ENCODE measurements at regions not wholly inside any gene's neighbourhood (a gene's known extent, or its start where the extent isn't known, plus 50 kb on each side); places are given as distances from the start of the nearest gene placed in this dataset.
"Not testable (repeated sequence)": the region's sequence is repeated elsewhere in the genome, so short reads cannot be mapped to it uniquely, and the experiment has no call there.

DNA sequence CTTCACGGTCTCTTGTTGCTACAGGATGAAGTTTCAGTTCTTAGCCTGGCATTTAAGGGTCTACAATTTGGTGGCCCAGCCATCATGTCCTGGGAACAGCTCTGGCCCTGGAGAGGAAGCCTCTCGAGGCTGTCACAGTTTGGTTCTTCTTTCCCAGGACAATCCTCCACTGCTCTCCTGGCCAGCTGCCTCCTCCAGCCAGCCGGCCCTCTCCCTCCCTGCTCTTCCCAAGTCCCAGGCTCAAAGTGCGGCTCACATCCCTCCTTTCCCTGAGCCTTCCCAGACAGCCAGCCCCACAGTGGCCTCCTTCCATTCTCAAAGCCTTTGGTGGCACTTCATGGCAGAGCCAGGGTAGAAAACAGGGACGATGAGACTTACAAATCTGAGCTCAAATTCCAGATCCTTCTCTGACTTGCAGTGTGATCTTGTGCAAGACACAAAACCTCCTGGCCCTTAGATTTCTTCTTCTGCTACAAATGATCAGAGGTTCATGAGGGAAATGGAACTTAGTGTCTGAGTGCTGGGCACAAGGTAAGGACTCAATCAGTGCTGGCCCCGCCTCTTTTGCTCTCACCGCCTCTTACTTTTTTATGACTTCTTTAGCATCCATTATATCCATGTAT lies 223.8 kb upstream of the ECI2 start:
- DNase-seq (ENCODE audit: low read depth in 4 of 4, low spot score in 1 of 4): no peak

DNA sequence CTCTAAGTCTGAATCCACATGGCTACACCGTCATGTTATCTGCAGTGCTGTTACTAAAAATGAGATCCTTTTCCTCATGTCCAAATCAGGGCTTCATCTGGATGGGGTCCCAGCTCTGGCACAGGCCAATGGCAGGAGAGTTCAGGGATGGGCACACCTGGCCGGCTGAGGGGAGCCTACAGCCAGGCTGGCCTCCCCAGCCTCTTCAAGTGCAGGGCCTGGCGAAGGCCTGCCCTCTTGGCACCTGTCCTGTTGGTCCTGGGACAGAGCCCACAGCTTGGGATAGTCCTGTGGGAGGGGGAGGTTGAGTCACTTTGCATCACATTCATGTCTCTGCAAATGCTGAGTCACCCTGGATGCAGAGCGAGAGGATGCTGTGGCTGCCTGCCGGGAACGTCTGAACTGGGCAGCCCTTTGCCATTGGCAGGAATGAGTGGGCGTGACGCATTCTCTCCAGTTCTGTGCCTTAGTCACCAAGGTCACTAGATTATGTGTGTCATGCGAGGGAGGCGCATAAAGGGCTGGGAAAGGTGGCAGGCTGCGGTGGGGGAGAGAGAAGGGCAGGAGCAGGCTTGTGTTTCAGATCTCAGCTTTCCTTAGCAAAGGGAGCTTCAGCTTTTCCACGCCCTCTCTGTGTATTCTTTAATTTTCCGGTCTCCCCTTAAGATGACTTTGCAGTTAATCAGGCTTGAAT lies 223.2 kb upstream of the ECI2 start:
- peak in 1 of 4 experiments; percentile 29 for DNase-seq (ENCODE audit: low read depth in 4 of 4, low spot score in 1 of 4)

DNA sequence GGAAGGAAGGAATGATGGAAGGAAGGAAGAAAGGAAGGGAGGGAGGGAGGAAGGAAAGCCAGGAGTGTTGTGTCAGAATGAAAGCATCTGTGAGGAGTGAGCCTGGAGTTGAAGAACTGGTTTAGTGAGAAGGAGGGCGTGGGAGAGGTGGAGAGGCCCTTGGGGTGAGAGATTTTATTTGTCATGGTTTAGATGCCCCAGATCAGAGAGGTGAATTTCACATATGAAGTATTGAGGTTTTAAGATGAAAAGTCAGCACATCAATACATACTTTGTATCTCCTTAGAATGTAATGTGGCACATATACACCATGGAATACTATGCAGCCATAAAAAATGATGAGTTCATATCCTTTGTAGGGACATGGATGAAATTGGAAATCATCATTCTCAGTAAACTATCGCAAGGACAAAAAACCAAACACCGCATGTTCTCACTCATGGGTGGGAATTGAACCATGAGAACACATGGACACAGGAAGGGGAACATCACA lies 222.3 kb upstream of the ECI2 start:
- DNase-seq (ENCODE audit: low read depth in 4 of 4, low spot score in 1 of 4): not testable (repeated sequence)

DNA sequence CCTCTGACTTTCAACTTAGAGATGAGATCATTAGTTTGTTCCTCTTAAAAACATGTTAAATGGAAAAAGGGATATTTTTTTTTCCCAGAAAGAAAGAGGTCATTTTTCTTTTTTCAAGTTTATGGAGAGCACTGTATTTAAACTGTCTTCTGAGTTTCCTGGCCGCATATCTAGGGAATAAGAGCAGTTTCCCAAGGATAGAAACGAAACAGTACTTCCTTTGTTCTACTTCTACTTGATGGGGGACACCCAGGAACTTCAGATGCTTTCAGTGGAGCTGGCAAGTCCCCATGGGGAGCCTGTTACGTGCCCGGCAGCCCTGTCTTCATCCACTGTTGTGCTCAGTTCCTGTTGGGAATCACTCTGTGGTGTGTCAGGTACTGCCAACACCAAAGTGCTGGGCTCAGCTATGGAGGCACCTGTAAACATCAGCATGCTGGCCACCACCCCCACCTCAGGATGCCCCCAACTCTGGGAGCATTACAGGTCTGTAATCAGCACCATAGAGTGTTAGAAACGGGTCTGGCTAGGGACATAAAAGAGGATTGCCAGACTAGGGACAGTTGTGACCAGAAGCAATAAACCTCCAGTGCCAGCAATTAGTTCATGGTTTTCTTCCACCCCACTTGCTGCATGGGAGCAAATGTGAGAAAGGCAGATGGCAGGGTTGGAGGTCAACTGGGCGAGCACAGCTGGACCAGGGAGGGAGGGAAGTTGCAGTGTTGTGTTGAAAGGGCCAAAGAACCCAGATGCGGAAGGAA lies 221.7 kb upstream of the ECI2 start:
- DNase-seq (ENCODE audit: low read depth in 4 of 4, low spot score in 1 of 4): no peak

DNA sequence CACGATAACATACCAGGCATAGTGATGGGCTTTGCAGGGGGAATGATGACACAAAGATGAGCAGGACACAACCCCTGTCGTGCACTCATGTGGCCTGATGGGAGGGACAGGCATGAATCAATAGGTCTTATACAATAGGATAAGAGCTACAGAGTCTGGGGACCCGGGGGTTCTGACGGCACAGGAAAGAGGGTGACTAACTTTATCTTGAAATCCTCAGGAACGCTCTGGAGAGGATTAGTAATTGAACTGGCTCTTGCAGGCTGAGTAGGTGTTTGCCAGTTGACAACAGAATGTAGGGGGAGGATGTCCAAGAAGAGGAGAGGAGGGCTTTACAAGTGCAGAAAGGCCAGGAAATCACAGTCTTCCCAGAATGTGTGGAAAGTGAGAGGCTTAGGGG lies 219.9 kb upstream of the ECI2 start:
- DNase-seq (ENCODE audit: low read depth in 4 of 4, low spot score in 1 of 4): no peak

DNA sequence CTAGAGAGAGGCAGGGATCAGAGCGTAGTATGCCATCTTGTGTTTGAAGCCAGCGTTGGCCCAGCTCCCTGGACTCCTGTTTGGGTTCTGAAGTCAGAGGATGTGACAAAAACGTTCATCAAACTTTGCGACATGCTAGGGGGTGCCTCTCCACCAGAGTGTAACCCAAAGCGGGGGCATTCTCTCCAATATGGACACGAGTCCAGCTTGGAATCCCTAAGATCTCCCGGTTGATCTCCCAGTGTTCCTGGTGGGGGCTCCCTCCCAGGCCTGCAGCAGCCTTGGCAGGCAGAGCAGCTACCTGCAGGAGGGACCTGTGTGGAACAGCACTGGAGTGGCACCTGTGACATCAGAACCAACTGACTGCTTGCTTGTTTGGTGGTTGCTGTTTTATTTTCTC lies 218.8 kb upstream of the ECI2 start:
- no peak for DNase-seq (ENCODE audit: low read depth in 4 of 4, low spot score in 1 of 4)

DNA sequence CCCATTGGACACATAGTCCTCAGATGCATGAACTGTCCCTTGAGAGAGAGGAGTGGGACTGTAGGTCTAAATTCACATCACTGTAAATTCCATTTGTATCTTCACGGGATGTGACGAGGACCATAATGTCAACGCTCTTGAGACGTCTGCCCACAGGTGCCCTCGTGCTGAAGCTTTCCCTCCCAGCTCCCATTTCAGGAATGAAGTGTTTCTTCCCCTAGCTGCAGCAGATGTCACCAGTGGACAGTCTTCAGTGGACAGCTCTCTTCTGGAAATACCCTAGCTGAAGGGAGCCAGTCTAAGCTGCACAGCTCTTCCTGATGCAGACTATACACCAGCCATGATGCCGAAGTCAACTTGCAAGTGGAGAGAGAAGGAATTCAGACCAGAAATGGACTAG lies 217.4 kb upstream of the ECI2 start:
- no peak for DNase-seq (ENCODE audit: low read depth in 4 of 4, low spot score in 1 of 4)

DNA sequence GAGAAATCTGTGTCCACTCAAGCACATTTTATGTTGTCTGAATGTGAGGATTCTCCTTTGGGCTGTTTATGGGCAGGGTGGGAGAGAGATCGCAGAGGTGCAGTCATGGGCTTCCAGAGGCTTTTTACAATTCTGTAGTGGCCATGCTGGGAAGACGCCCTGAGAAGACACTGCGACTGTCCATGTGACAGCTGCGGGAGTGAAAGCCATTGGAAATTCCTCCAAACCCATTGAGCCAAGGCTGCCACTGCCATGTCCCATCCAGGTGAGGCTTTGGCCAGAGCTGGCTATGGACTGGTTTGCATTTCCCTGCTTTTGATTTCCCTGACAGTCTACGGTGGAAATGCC lies 216.9 kb upstream of the ECI2 start:
- no peak for DNase-seq (ENCODE audit: low read depth in 4 of 4, low spot score in 1 of 4)

DNA sequence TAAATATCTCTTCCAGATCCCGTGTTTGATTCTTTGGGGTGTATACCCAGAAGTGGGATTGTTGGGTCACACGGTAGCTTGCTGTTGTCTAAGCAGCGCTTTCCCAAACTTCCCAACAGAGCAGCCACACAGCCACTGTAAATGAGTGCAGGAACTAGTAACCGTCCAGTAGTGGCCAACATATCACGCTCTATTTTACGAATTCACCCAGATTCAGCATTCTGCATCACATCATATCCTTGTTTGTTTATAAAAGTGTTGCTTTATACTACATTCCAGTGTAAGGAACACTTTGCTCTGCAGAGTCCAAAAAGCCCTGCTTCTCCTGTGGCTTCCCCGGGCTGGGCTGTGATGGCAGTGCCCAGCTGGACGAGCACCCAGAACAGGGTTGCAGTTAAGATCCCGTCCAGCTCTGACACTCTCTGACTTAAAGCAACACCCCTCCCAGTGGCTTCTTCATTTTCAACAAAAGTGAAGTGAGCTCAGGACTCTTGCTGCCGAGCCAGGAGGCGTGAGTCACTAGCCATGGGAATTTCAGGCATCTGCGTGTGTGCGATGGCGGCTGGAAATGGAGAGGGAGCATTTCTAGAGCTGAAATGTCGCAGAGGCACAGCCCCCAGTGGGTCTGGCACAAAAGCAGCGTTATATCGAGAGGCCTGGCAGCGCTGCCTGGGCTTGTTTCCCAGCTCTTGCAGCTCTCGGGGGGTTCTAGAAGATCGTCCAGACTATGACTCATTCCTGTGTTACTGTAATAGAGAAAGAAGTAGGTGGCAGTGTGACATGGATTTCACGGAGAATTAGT lies 216.3 kb upstream of the ECI2 start:
- DNase-seq (ENCODE audit: low read depth in 4 of 4, low spot score in 1 of 4): no peak

DNA sequence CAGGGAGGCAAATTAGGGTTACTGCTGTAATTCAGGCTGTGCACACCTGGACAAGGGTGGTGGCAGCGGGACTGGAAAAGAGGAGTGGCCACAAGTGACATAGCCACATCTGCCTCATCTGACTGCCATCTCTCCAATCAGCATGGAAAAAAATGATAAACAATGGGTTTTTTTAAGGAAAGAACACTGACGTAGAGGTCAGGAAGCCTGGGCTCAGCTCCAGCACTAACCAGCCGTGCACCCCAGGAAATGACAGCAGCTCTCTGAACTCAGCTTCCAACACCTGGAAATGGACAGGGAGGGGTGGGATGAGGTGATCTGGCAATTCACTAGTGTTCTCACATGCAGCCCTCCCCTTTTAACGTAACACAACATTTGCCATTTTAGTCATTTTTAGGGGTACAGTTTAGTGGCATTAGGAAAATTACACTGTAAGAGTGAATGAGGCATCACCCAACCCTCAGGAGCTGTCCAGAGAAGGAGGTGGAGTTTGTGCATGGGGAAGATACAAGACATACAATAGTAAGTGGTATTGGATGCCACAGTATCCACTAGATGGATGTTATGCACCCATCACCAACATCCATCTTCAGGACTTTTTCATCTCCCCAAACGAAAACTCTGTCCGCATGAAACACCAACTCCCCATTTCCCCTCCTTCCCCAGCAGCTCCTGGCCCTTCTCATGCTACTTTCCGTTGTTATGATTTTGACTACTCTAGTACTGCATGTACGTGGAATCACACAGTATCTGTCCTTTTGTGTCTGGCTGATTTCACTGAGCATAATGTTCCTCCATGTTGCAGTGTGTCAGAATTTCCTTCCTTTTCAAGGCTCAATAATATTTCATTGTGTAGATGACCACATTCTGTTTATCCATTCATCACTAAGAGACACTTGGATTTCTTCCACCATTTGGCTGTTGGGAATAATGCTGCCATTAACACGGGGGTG lies 215.5 kb upstream of the ECI2 start:
- DNase-seq (ENCODE audit: low read depth in 4 of 4, low spot score in 1 of 4): no peak

DNA sequence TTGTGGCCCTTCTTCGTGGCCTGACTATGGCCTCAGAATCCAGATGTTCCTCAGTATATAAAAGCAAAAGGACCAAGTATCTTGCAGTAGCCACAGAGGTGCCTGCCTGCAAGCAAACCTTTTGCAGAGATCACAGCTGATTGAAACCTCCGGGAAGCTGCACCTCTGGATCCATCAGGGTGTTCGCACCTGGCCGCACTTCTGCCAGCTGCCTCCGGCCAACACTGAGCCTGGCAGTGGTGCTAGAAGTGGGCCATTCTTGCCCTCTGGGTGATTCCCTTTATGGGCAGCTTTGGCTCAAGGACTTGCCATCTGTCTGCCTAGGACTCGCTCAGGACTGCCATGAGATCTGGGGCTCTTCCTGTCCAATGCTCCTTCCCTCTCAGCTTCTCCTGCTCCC lies 214.6 kb upstream of the ECI2 start:
- no peak for DNase-seq (ENCODE audit: low read depth in 4 of 4, low spot score in 1 of 4)

DNA sequence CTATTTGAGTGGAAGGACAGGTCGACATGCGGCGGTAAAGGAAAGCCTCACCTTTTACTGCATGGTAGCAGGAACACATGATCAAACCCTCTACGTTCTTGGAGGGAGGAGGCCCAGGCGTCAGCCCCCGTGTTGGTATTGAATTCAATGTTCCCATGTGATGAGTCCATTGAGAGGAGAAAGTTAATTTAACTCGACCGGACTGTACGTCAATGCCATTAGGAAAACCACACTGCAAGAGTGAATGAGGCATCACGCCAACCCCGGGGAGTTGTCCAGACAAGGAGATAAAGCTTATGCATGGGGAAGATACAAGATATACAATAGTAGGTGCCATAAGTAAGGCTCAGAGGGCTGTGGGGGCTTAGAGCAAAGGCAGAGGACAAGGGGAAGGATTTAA lies 213.9 kb upstream of the ECI2 start:
- DNase-seq (ENCODE audit: low read depth in 4 of 4, low spot score in 1 of 4): no peak

DNA sequence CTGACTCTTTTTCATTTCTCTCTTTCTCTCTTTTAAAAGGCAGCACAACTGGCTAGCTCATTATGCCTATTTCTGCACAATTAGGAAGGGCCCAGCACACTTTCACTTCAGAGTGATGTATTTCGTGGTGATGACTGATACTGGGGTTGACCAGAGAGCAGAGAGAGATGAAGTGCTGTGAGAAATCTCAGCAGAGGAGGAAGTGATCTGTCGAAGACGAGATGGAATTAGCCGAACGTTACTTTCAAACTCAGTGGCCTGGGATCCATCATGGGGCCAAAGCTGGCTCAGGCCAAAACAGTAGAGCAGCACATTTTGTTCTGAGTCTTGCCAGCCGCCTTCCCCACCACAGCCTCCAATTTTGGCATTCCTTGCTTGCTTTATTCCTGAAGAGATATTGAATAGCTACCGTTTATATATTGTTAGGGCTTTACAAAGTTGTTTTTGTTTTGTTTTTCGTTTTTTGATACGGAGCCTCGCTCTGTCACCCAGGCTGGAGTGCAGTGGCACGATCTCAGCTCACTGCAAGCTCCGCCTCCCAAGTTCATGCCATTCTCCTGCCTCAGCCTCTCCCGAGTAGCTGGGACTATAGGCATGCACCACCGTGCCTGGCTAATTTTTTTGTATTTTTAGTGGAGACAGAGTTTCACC lies 213.2 kb upstream of the ECI2 start:
- DNase-seq (ENCODE audit: low read depth in 4 of 4, low spot score in 1 of 4): no peak

DNA sequence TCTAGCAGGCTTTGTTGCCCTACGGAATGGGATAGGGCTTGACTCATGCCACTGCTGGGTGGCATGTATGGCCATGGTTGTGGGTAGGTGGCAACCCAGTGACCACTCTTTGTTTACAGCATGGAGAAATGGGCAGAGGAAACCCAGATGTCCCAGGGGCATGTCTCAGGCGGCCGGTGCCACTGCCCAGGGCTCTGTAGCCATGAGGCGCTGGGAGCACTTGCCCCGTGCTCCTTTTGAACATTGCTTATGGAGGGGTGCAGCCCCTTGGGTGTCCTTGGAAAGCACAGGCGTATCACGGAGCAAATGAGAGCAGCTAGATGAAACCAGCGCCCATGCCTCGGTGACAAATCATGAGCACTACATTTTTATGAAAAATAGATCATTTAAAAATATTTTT lies 212.5 kb upstream of the ECI2 start:
- DNase-seq (ENCODE audit: low read depth in 4 of 4, low spot score in 1 of 4): no peak

DNA sequence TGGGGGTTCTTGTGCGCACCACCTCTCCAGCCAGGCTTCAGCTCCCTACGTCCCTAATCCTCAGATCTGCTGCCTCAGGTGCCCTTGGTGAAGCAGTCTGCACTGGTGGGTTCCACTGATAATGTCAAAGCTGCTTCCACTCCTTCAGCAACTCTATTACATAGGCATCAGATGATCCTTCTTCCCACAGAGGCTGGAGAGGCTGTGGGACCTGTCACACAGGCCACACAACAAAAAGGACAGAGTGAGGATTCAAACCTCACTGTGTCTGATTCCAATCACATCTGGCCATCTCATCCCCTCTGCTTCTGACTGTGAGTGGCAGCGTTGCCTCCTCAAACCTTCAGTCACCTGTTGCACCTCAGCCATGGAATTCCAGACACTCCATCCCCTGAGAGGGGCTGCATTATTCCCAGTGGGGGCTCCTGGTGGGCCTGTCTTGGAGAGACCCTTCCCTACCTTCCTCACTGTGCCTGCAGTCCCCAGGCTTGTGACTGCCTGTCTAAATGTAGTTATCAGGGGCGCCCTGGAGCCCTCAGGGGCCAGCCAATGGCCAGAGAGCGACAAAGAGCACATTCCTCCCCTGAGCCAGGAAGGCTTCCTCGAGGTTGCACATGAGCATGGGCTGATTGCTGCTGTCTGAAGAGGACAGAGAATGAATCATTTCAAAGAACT lies 211.4 kb upstream of the ECI2 start:
- no peak for DNase-seq (ENCODE audit: low read depth in 4 of 4, low spot score in 1 of 4)

DNA sequence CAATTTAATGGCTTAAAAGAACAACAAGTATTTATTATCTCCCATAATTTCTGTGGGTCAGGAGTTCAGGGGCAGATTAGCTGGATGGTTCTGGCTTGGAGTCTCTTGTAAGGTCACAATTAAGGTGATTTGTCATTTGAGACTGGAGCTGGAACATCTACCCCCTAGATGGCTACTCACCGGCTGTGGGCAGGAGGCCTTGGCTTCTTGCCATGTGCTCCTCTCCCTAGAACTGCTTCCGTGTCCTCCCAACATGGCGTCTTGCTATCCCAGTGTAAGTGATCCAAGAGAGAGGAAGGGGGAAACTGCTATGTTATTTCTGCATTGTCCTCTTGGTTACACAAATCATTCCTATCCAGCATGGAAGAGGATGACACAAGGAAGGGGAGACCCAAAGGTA lies 210.2 kb upstream of the ECI2 start:
- no peak for DNase-seq (ENCODE audit: low read depth in 4 of 4, low spot score in 1 of 4)

DNA sequence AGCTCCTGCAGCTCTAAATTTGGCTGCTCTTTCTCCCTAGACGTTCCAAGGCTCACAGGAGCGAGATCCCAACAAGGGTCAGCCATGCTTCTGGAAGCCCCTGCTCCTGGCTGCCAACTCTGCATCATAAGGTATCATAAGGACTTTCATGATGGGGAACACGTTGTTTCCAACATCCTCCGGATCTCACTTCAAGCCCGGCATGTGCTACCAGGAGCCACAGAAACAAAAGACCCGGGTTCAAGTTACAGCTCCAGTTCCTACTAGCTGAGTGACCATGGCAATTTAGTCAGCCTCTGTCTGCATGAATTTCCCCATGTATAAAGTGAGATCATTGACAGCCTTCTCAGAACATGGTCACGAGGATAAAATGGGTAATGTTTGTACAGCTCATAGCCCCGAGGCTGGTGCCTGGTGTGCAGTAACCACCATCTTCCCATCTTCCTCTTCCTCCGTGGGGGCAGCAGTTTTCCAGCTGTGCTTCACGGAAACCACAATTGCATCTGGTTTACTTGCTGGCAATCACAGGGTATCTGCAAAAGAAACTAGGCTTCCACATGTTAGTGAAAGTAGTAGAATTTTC lies 209.0 kb upstream of the ECI2 start:
- no peak for DNase-seq (ENCODE audit: low read depth in 4 of 4, low spot score in 1 of 4)

DNA sequence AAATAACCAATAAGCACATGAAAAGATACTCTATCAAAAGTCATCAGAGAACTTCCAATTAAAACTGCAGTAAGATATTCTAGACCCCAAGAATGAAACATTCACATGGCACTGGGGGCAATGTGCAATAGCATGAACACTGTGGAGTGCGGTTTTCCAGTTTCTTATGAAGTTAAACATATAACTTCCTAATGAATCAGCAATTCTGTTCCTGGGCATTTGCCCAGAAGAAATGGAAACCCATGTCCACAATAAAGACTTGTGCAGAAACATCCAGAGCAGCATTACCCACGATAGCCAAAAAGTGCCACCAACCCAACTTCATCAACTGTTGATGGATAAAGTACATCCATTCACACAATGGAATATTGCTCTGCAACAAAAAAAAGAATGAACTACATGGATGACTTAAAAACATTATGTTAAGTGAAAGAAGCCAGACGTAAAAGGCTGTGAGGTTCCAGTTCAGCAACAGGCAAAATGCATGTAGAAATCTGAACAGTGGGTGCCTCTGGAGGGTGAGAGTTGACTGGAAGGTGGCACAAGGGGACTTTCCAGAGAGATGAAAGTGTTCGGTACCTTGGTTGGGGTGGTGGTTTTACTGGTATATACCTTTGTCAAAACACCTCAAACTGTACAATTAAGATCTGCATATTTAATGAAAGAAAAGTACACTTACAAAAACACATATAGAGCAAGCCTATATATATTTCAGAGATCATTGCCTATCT lies 207.2 kb upstream of the ECI2 start:
- DNase-seq (ENCODE audit: low read depth in 4 of 4, low spot score in 1 of 4): no peak

Measured in stimulated activated CD4-positive, alpha-beta T cell treated with anti-CD3 and anti-CD28 coated beads, Interleukin-1b, Interleukin-23, amount 100 ng/mL, for 24 hours (primary cell).